A549 (cell line): ENCODE measurements at regions not wholly inside any gene's neighbourhood (a gene's known extent, or its start where the extent isn't known, plus 50 kb on each side); places are given as distances from the start of the nearest gene placed in this dataset.

Source experiments
- ATAC-seq, 2 experiments: fragments of 200-7000 bp in 1 of 2; fragments of >200 bp in 1 of 2; cut with Nextera tagmentation in 1 of 2; cut with Tn5 transposase in 1 of 2; 3 replicates each; pipeline versions ENCODE4 v1.8.0 to v1.9.1; 2018 to 2020; ENCODE audit warnings: mild to moderate bottlenecking in 1 of 2, moderate library complexity in 1 of 2
- CTCF ChIA-PET: fragments of 300-600 bp; sonication (Branson Sonifier 250); formaldehyde crosslinking; extraction: SDS; loops from one replicate; lab custom pipeline; 2021; ENCODE audit warnings: antibody characterized with exemption, inconsistent platforms; lab: Yijun Ruan, JAX
- POLR2A ChIA-PET: fragments of 350-600 bp; formaldehyde crosslinking; extraction: SDS; loops from one replicate; lab custom pipeline; 2021; ENCODE audit warnings: antibody characterized with exemption, inconsistent platforms; lab: Yijun Ruan, JAX
- DNase-seq, 2 experiments: peaks; one replicate each; pipeline versions ENCODE4 v3.0.0 to v3.0.0-alpha.2; 2011 to 2016; ENCODE audit warnings: low read depth in 1 of 2, low spot score in 1 of 2
- FAIRE-seq: peaks from 2 replicates; lab custom pipeline; 2011; peaks lifted over from hg19 to GRCh38; lab: Jason Lieb, UNC
- H3K27ac ChIP-seq, 2 experiments: fragments of >200 bp; sonication (Bioruptor Twin); formaldehyde crosslinking; 3 replicates each; pipeline ENCODE4 v1.5.1; 2016 to 2017
- H3K4me1 ChIP-seq: fragments of >200 bp; sonication (Bioruptor Twin); formaldehyde crosslinking; 3 replicates; pipeline ENCODE4 v1.6.1; 2016
- H3K4me2 ChIP-seq: fragments of >200 bp; sonication (Bioruptor Twin); formaldehyde crosslinking; 3 replicates; pipeline ENCODE4 v1.6.1; 2016
- H3K4me3 ChIP-seq: fragments of >200 bp; sonication (Bioruptor Twin); formaldehyde crosslinking; 3 replicates; pipeline ENCODE4 v1.5.1; 2016
- H3K9me3 ChIP-seq: fragments of >200 bp; sonication (Bioruptor Twin); formaldehyde crosslinking; 3 replicates; pipeline ENCODE4 v1.6.1; 2016
- BCL3 ChIP-seq: fragments of >200 bp; sonication (Bioruptor Twin); formaldehyde crosslinking; IDR thresholded peaks from 3 replicates; pipeline ENCODE4 v1.6.1; 2016
- CBX2 ChIP-seq: fragments of 200-600 bp; sonication (generic); IDR thresholded peaks from 2 replicates; pipeline ENCODE4 v1.6.1; 2016; ENCODE audit warnings: low read depth, mild to moderate bottlenecking, borderline replicate concordance
- CBX8 ChIP-seq: fragments of 200-600 bp; sonication (generic); IDR thresholded peaks from 2 replicates; pipeline ENCODE4 v1.6.1; 2016
- CEBPB ChIP-seq, 2 experiments: fragments of >200 bp in 1 of 2; sonication (Bioruptor Twin) in 1 of 2; formaldehyde crosslinking in 1 of 2; IDR thresholded peaks; 2 replicates each; pipeline ENCODE4 v1.6.1; 2012 to 2016
- EHF ChIP-seq: fragments of 250-450 bp; sonication (Bioruptor Pico); IDR thresholded peaks from 2 replicates; pipeline ENCODE4 v1.5.0; 2020; ENCODE audit warnings: mild to moderate bottlenecking
- EP300 ChIP-seq, 2 experiments: fragments of >200 bp; sonication (Bioruptor Twin); formaldehyde crosslinking; IDR thresholded peaks; 2 replicates in 1 of 2; 3 replicates in 1 of 2; pipeline ENCODE4 v1.6.1; 2016 to 2017
- FOSB ChIP-seq: fragments of 250-450 bp; sonication (Bioruptor Pico); IDR thresholded peaks from 2 replicates; pipeline ENCODE4 v1.5.0; 2020; ENCODE audit warnings: mild to moderate bottlenecking, moderate library complexity
- HMGXB4 ChIP-seq: fragments of 250-450 bp; sonication (Bioruptor Pico); IDR thresholded peaks from 2 replicates; pipeline ENCODE4 v1.5.0; 2021; ENCODE audit warnings: mild to moderate bottlenecking, moderate library complexity, borderline replicate concordance
- HOXB13 ChIP-seq: fragments of 250-450 bp; sonication (Bioruptor Pico); IDR thresholded peaks from 2 replicates; pipeline ENCODE4 v1.5.0; 2020; ENCODE audit warnings: low read depth, mild to moderate bottlenecking, moderate library complexity
- HOXB5 ChIP-seq: fragments of 250-450 bp; sonication (Bioruptor Pico); IDR thresholded peaks from 2 replicates; pipeline ENCODE4 v1.5.0; 2020; ENCODE audit warnings: mild to moderate bottlenecking, moderate library complexity
- JUN ChIP-seq, 2 experiments: fragments of >200 bp; sonication (Bioruptor Twin); formaldehyde crosslinking; IDR thresholded peaks; 2 replicates in 1 of 2; 3 replicates in 1 of 2; pipeline ENCODE4 v1.6.1; 2016 to 2017
- JUNB ChIP-seq: fragments of >200 bp; sonication (Bioruptor Twin); formaldehyde crosslinking; IDR thresholded peaks from 2 replicates; pipeline ENCODE4 v1.6.1; 2016
- KDM1A ChIP-seq: fragments of 200-600 bp; sonication (generic); IDR thresholded peaks from 2 replicates; pipeline ENCODE4 v1.6.1; 2016; ENCODE audit warnings: low read depth, mild to moderate bottlenecking
- MAFK ChIP-seq: fragments of 450-650 bp; IDR thresholded peaks from 2 replicates; pipeline ENCODE4 v1.6.1; 2014; ENCODE audit not compliant: partially characterized antibody
- MAZ ChIP-seq: fragments of 150-350 bp; IDR thresholded peaks from 2 replicates; pipeline ENCODE4 v1.6.1; 2014; ENCODE audit warnings: antibody characterized with exemption, low read depth, low read length, borderline replicate concordance
- MYC ChIP-seq: IDR thresholded peaks from 2 replicates; pipeline ENCODE4 v1.6.1; 2012; ENCODE audit warnings: mild to moderate bottlenecking, inconsistent platforms, low read length, improper control_type of control experiment, borderline replicate concordance
- NPAS2 ChIP-seq: fragments of 250-450 bp; sonication (Bioruptor Pico); IDR thresholded peaks from 2 replicates; pipeline ENCODE4 v1.8.0; 2022; ENCODE audit warnings: mild to moderate bottlenecking, moderate library complexity, borderline replicate concordance
- PHF8 ChIP-seq: fragments of 200-600 bp; sonication (generic); IDR thresholded peaks from 2 replicates; pipeline ENCODE4 v1.6.1; 2016; ENCODE audit warnings: low read depth, mild to moderate bottlenecking, antibody characterized with exemption, moderate library complexity, borderline replicate concordance
- POLR2AphosphoS2 ChIP-seq: conservative IDR thresholded peaks from 2 replicates; pipeline ENCODE4 v1.6.1; 2012; ENCODE audit warnings: low read length, improper control_type of control experiment, inconsistent platforms
- RCOR1 ChIP-seq: fragments of 150-350 bp; IDR thresholded peaks from 2 replicates; pipeline ENCODE4 v1.6.1; 2014; ENCODE audit warnings: antibody characterized with exemption, low read length, low read depth
- RFX5 ChIP-seq: fragments of 450-650 bp; IDR thresholded peaks from 2 replicates; pipeline ENCODE4 v1.7.1; 2014; ENCODE audit warnings: antibody characterized with exemption, mild to moderate bottlenecking, moderate library complexity
- SREBF2 ChIP-seq: fragments of 450-650 bp; IDR thresholded peaks from 2 replicates; pipeline ENCODE4 v1.6.1; 2014; ENCODE audit warnings: mild to moderate bottlenecking, moderate library complexity
- ZSCAN20 ChIP-seq: fragments of 250-450 bp; sonication (Bioruptor Pico); IDR thresholded peaks from 2 replicates; pipeline ENCODE4 v1.8.0; 2022; ENCODE audit warnings: mild to moderate bottlenecking, moderate library complexity
- WGBS: methylation state at CpG from one replicate; pipeline ENCODE4 v1.1.6; 2017; ENCODE audit errors: missing lambda C conversion rate; 5-methylcytosine and 5-hydroxymethylcytosine counted together
- TF ChIP-seq, protein P1 (sequence below): IDR thresholded peaks from 2 replicates; pipeline ENCODE4 v1.6.1; 2012; ENCODE audit warnings: low read depth, borderline replicate concordance
- TF ChIP-seq, protein P2 (sequence below): fragments of >200 bp; sonication (Bioruptor Twin); formaldehyde crosslinking; IDR thresholded peaks from 3 replicates; pipeline ENCODE4 v1.5.1; 2016
- TF ChIP-seq, protein P3 (sequence below): fragments of 450-650 bp; IDR thresholded peaks from 2 replicates; pipeline ENCODE4 v1.6.1; 2014; ENCODE audit warnings: antibody characterized with exemption

- no peak overlapping the region for H3K27ac ChIP-seq
- CTCF ChIA-PET: no interaction called here
- POLR2A ChIA-PET: no interaction called here
- DNase-seq: no peak
- H3K9me3 ChIP-seq: no peaks in the 10 kb centered on the region
- no peak for FAIRE-seq
- no peaks in the 10 kb centered on the region for H3K4me1 ChIP-seq
- no peak for ATAC-seq
- TF ChIP-seq NPAS2 (CRISPR knock-in tag) (no peak), HOXB5 (CRISPR knock-in tag) (no peak), JUN (IDR thresholded peaks at IDR 0.05) (no peak), EHF (CRISPR knock-in tag) (no peak), CBX2 (no peak), CBX8 (no peak), HOXB13 (CRISPR knock-in tag) (no peak), RCOR1 (no peak), HMGXB4 (CRISPR knock-in tag) (no peak), JUNB (no peak), ZSCAN20 (CRISPR knock-in tag) (no peak)
- TF ChIP-seq, protein P1, sequence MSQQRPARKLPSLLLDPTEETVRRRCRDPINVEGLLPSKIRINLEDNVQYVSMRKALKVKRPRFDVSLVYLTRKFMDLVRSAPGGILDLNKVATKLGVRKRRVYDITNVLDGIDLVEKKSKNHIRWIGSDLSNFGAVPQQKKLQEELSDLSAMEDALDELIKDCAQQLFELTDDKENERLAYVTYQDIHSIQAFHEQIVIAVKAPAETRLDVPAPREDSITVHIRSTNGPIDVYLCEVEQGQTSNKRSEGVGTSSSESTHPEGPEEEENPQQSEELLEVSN: no peak
- no peak overlapping the region for H3K4me2 ChIP-seq
- no peak overlapping the region for H3K4me3 ChIP-seq
- WGBS: 0% methylated on average over 1 of the region's 2 CpGs
Observed at GRCh38 chr11:134765565-134765964, 353.5 kb upstream of the B3GAT1 start.

DNA sequence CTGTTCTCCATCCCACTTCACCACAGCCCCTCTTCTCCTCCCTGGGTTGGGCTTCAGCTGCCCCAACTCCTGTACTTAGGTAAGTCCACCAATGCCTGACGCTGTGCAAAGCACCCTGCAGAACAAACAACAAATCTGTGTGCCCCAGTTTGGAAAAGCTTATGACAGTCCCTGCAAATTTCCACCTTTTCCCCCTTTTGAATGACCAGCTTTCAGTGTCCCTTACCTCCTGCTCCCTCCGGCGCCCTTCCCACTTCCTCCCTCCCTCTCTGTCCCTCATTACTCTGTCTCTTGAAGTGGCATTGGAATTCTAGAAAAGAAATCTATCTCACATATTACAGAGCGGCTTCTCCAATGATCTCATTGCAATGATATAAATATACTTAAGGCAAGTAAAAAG lies 352.9 kb upstream of the B3GAT1 start:
- FAIRE-seq (no peak), ATAC-seq (no peak), DNase-seq (no peak)
- Histone ChIP-seq H3K4me1 (no peaks in the 10 kb centered on the region), H3K4me3 (no peak overlapping the region), H3K4me2 (no peak overlapping the region), H3K9me3 (no peaks in the 10 kb centered on the region), H3K27ac (no peak overlapping the region)
- WGBS: 16% methylated on average over 4 of the region's 4 CpGs
- TF ChIP-seq KDM1A (no peak), RFX5 (no peak), EP300 (IDR thresholded peaks at IDR 0.05) (no peak), SREBF2 (no peak), BCL3 (no peak), PHF8 (no peak), JUNB (no peak)
- TF ChIP-seq, protein P2, sequence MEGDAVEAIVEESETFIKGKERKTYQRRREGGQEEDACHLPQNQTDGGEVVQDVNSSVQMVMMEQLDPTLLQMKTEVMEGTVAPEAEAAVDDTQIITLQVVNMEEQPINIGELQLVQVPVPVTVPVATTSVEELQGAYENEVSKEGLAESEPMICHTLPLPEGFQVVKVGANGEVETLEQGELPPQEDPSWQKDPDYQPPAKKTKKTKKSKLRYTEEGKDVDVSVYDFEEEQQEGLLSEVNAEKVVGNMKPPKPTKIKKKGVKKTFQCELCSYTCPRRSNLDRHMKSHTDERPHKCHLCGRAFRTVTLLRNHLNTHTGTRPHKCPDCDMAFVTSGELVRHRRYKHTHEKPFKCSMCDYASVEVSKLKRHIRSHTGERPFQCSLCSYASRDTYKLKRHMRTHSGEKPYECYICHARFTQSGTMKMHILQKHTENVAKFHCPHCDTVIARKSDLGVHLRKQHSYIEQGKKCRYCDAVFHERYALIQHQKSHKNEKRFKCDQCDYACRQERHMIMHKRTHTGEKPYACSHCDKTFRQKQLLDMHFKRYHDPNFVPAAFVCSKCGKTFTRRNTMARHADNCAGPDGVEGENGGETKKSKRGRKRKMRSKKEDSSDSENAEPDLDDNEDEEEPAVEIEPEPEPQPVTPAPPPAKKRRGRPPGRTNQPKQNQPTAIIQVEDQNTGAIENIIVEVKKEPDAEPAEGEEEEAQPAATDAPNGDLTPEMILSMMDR: no peak
- POLR2A ChIA-PET: no interaction called here
- CTCF ChIA-PET: no interaction called here

- Histone ChIP-seq H3K4me3 (no peak overlapping the region), H3K27ac (no peak overlapping the region), H3K4me2 (no peak overlapping the region), H3K9me3 (no peaks in the 10 kb centered on the region), H3K4me1 (no peaks in the 10 kb centered on the region)
- FAIRE-seq: no peak
- no peak for TF ChIP-seq HOXB13 (CRISPR knock-in tag)
- no peak for TF ChIP-seq MAFK
- TF ChIP-seq, protein P1: no peak
- no peak for TF ChIP-seq MYC
- no peak for TF ChIP-seq POLR2AphosphoS2
- TF ChIP-seq MAZ: no peak
- TF ChIP-seq JUNB: no peak
- TF ChIP-seq PHF8: no peak
- no peak for TF ChIP-seq CEBPB (IDR thresholded peaks at IDR 0.05)
- no peak for TF ChIP-seq HMGXB4 (CRISPR knock-in tag)
- TF ChIP-seq FOSB (CRISPR knock-in tag): no peak
- TF ChIP-seq EP300 (IDR thresholded peaks at IDR 0.05): no peak
- TF ChIP-seq, protein P3, sequence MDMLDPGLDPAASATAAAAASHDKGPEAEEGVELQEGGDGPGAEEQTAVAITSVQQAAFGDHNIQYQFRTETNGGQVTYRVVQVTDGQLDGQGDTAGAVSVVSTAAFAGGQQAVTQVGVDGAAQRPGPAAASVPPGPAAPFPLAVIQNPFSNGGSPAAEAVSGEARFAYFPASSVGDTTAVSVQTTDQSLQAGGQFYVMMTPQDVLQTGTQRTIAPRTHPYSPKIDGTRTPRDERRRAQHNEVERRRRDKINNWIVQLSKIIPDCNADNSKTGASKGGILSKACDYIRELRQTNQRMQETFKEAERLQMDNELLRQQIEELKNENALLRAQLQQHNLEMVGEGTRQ: no peak
- WGBS: 10% methylated on average over 6 of the region's 8 CpGs
- no peak for ATAC-seq
- DNase-seq: no peak
- CTCF ChIA-PET: no interaction called here
- POLR2A ChIA-PET: no interaction called here
Observed at GRCh38 chr11:134764367-134764766, 352.3 kb upstream of the B3GAT1 start.
